Brain microvascular endothelial cell (primary cell): ENCODE measurements at regions not wholly inside any gene's neighbourhood (a gene's known extent, or its start where the extent isn't known, plus 50 kb on each side); places are given as distances from the start of the nearest gene placed in this dataset.
A peak's percentile ranks its signal among the peaks of the same experiment; 100 is the strongest.

Source experiments
- DNase-seq: peaks from one replicate; pipeline ENCODE4 v3.0.0-alpha.2; 2020
- H3K27ac ChIP-seq: fragments of 250-450 bp; sonication (Bioruptor Pico); 2 replicates; pipeline ENCODE4 v1.5.1; 2020; ENCODE audit warnings: mild to moderate bottlenecking, moderate library complexity
- H3K27me3 ChIP-seq: fragments of 250-450 bp; sonication (Bioruptor Pico); replicated peaks from 2 replicates; pipeline ENCODE4 v1.5.1; 2020; ENCODE audit warnings: mild to moderate bottlenecking
- H3K36me3 ChIP-seq: fragments of 250-450 bp; sonication (Bioruptor Pico); replicated peaks from 2 replicates; pipeline ENCODE4 v1.5.1; 2020; ENCODE audit warnings: mild to moderate bottlenecking
- H3K4me3 ChIP-seq: 2 replicates; pipeline ENCODE4 v1.5.1; 2011; ENCODE audit warnings: low read depth, mild to moderate bottlenecking, control low read depth, low read length, moderate library complexity
- CTCF ChIP-seq: IDR thresholded peaks from 2 replicates; pipeline ENCODE4 v1.5.1; 2011; ENCODE audit warnings: low read depth, mild to moderate bottlenecking, moderate library complexity, low read length, control low read depth, inconsistent platforms; ENCODE audit errors: missing control alignments
- in situ Hi-C: cut with HindIII; loops from 2 replicates; pipeline ENCODE4 v1.10.0; 2017; ENCODE audit warnings: low sequenced_read_pairs, low pct_ligation_motif_present

DNA sequence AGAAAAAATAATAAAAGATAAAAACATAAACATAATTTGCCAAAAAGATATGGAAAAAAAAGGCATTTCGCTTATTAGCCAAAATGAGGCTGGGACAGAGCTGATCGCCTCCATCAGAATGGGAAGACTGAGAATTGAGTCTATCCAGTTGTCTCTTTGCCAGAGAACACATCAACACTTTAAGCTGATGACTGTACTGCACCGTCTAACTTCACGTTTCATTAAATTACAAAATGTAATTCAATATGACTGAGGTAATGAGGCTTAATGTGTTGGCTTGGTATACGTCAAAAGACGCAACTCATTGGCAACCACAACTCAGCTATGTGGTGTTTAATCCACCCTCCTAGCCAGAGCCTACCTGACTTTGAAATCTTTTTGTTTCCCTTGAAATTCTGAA is 462.7 kb upstream of the CD180 start:
- in situ Hi-C loops, result no loop called here
- no peak for TF ChIP-seq CTCF
- Histone ChIP-seq H3K27ac (no peak overlapping the region), H3K36me3 (no peaks in the 10 kb centered on the region), H3K4me3 (no peak overlapping the region), H3K27me3 (no peaks in the 10 kb centered on the region)
- DNase-seq, result no peak

DNA sequence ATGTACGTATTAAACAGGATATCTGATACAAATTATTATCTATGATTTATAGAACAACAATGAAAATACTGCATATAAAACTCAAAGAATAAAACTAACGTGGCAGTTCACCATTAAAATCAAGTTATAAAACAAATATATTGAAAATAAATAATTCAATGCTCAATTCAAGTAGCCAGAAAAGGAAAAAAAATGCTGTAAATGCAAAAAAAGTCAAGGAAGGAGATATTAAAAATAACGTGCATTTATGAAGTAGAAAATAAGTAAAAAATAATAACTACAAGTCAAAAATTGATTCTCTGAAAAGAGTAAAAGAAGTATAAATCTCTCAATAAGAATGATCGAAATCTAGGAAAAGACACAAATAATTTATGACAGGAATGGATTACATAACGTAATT is 460.5 kb upstream of the CD180 start:
- Histone ChIP-seq H3K27me3 (no peaks in the 10 kb centered on the region), H3K36me3 (no peaks in the 10 kb centered on the region), H3K27ac (no peak overlapping the region), H3K4me3 (no peak overlapping the region)
- no peak for TF ChIP-seq CTCF
- DNase-seq, result no peak
- in situ Hi-C loops, result no loop called here

DNA sequence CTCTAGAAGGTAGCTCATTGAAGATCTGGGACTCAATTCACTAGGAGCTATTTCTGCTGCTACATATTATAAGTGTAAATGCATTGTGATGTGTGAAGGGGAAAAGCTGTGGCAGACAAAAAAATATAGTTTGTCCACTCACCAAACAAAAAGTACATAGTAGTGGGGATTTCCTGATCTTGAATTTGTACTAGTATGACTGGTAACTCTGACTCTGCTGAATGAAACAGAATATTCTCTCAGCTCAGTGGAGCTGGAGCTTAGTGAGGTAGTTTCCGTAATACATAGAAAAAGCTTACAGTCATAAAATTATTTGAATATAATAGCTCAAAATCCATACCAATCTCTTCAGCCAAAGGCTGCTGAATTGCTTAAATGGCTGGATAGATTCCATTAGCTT is 455.6 kb upstream of the CD180 start:
- no peaks in the 10 kb centered on the region for H3K27me3 ChIP-seq
- DNase-seq, result no peak
- no peak overlapping the region for H3K4me3 ChIP-seq
- H3K36me3 ChIP-seq, result no peaks in the 10 kb centered on the region
- H3K27ac ChIP-seq, result no peak overlapping the region
- no peak for TF ChIP-seq CTCF
- in situ Hi-C loops, result no loop called here

DNA sequence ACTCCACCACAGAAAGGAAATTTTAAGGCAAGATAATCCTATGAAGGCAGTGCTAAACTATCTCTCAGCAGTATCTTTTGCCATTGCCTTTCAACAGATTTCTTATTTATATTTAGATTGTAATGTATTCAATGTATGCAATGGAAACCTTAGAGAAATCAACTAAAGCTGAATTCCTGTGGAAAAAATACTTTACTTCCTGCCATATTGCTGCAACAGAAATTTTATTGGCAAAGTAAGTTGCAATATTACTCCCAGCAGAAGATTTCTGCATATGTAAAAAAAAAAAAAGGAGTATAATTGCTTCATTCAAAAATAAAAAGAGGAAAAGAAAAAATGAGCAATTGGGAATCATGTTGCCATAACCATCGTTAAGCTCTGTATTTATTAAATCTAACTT is 454.6 kb upstream of the CD180 start:
- TF ChIP-seq CTCF, result no peak
- no peak for DNase-seq
- no peak overlapping the region for H3K4me3 ChIP-seq
- H3K36me3 ChIP-seq, result no peaks in the 10 kb centered on the region
- no peaks in the 10 kb centered on the region for H3K27me3 ChIP-seq
- in situ Hi-C loops, result no loop called here
- no peak overlapping the region for H3K27ac ChIP-seq

DNA sequence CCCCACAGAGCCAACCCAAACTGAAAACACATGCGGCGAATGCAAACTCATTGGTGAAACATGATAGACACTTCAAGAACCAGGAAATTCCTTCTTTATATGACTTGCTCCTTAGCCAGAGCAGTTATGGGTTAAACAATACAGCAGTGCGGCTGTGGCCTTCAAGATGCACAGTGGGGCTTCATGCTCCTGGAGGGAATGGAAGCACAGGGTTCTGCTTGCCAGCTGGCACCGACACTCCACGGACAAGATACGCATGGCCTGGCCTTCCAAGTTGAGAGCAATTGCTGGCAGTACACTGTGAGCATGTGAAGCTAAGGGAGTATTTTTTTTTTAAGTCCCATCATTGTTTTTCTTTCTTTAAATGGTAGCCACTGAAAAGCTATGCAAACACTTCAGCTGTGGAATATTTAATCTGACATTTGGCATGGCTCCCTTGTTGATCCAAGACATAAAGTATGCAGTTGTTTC is 451.6 kb upstream of the CD180 start:
- no peak for TF ChIP-seq CTCF
- DNase-seq, result peak; percentile 73
- Histone ChIP-seq H3K27me3 (no peaks in the 10 kb centered on the region), H3K36me3 (no peaks in the 10 kb centered on the region), H3K4me3 (no peak overlapping the region), H3K27ac (peak overlapping the region; percentile 51)
- in situ Hi-C loops, result no loop called here

- Histone ChIP-seq H3K27ac (peak overlapping the region; percentile 51), H3K36me3 (no peaks in the 10 kb centered on the region), H3K4me3 (no peak overlapping the region), H3K27me3 (no peaks in the 10 kb centered on the region)
- in situ Hi-C loops, result no loop called here
- no peak for DNase-seq
- TF ChIP-seq CTCF, result no peak
These were observed 451.2 kb upstream of the CD180 start for GRCh38 chr5:67647772-67648171.
